ENCODE measurements at regions not wholly inside any gene's neighbourhood (a gene's known extent, or its start where the extent isn't known, plus 50 kb on each side); places are given as distances from the start of the nearest gene placed in this dataset.

DNA sequence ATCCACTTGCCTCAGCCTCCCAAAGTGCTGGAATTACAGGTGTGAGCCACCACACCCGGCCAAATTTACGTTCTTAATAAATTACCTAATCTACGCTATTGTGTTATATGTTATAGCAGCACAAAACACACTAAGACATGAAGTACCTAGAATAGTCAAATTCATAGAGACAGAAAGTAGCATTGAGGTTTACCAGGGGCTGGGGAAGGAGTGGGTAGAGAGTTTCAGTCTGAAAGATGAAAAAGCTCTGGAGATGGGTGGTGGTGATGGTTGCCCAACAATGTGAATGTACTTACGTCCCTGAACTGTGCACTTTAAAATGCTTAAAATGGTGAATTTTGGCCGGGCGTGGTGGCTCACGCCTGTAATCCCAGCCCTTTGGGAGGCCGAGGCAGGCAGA is 65.7 kb upstream of the NUP50 start:
- TF ChIP-seq, protein P1, sequence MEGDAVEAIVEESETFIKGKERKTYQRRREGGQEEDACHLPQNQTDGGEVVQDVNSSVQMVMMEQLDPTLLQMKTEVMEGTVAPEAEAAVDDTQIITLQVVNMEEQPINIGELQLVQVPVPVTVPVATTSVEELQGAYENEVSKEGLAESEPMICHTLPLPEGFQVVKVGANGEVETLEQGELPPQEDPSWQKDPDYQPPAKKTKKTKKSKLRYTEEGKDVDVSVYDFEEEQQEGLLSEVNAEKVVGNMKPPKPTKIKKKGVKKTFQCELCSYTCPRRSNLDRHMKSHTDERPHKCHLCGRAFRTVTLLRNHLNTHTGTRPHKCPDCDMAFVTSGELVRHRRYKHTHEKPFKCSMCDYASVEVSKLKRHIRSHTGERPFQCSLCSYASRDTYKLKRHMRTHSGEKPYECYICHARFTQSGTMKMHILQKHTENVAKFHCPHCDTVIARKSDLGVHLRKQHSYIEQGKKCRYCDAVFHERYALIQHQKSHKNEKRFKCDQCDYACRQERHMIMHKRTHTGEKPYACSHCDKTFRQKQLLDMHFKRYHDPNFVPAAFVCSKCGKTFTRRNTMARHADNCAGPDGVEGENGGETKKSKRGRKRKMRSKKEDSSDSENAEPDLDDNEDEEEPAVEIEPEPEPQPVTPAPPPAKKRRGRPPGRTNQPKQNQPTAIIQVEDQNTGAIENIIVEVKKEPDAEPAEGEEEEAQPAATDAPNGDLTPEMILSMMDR (optimal IDR thresholded peaks at IDR 0.05 in 1 of 3, IDR thresholded peaks at IDR 0.05 in 1 of 3, conservative IDR thresholded peaks at IDR 0.05 in 1 of 3; ENCODE audit: extremely low read depth in 1 of 3, insufficient read depth in 2 of 3, low read length in 3 of 3): no peak
- TF ChIP-seq EZH2 (IDR thresholded peaks at IDR 0.05; ENCODE audit: low read length): no peak

Measured in keratinocyte (primary cell).